ENCODE measurements at regions not wholly inside any gene's neighbourhood (a gene's known extent, or its start where the extent isn't known, plus 50 kb on each side); places are given as distances from the start of the nearest gene placed in this dataset.

- TF ChIP-seq PKNOX1 (IDR thresholded peaks at IDR 0.05) (no peak), TARDBP (IDR thresholded peaks at IDR 0.05) (no peak), SP1 (IDR thresholded peaks at IDR 0.05) (no peak), FOXA1 (IDR thresholded peaks at IDR 0.05) (no peak), SUZ12 (IDR thresholded peaks at IDR 0.05) (no peak), L3MBTL2 (conservative IDR thresholded peaks at IDR 0.05) (no peak), FOXM1 (IDR thresholded peaks at IDR 0.05; ENCODE audit: borderline replicate concordance) (no peak), ARNT (IDR thresholded peaks at IDR 0.05) (no peak), LEF1 (IDR thresholded peaks at IDR 0.05; ENCODE audit: borderline replicate concordance) (no peak), BHLHE40 (IDR thresholded peaks at IDR 0.05; ENCODE audit: borderline replicate concordance) (no peak), ELF4 (IDR thresholded peaks at IDR 0.05) (no peak)
Observed at GRCh38 chr11:37402663-37403062, 804.6 kb upstream of the RAG2 start.
